Cardiac fibroblast (primary cell): ENCODE measurements at regions not wholly inside any gene's neighbourhood (a gene's known extent, or its start where the extent isn't known, plus 50 kb on each side); places are given as distances from the start of the nearest gene placed in this dataset.
"Not testable (repeated sequence)": the region's sequence is repeated elsewhere in the genome, so short reads cannot be mapped to it uniquely, and the experiment has no call there.

Source experiments
- DNase-seq, 2 donors: peaks; one replicate each; pipeline versions ENCODE4 v3.0.0 to v3.0.0-alpha.2; 2010; ENCODE audit warnings: low read depth in 2 of 2
- H3K4me3 ChIP-seq, 2 donors: replicated peaks in 1 of 2; 1 replicate in 1 of 2; 2 replicates in 1 of 2; pipeline ENCODE4 v1.5.1; 2011; ENCODE audit warnings: low read depth in 2 of 2, low read length in 2 of 2, mild to moderate bottlenecking in 2 of 2, moderate library complexity in 1 of 2
- CTCF ChIP-seq: IDR thresholded peaks from one replicate; pipeline ENCODE4 v1.5.1; 2011; ENCODE audit warnings: low read depth, mild to moderate bottlenecking, low read length, inconsistent platforms

- no peak for DNase-seq
- TF ChIP-seq CTCF, result no peak
- H3K4me3 ChIP-seq, result no peak overlapping the region
Observed at GRCh38 chr9:111098093-111098492, 59.8 kb upstream of the LPAR1 start.

GRCh38 chr9:111096051-111096450, 57.8 kb upstream of the LPAR1 start:
- H3K4me3 ChIP-seq, result no peak overlapping the region
- TF ChIP-seq CTCF, result no peak
- DNase-seq, result no peak

GRCh38 chr9:111095441-111095840, 57.2 kb upstream of the LPAR1 start:
- no peak overlapping the region for H3K4me3 ChIP-seq
- TF ChIP-seq CTCF, result no peak
- DNase-seq, result peak in 1 of 2 donors; percentile 14

GRCh38 chr9:111094958-111095357, 56.7 kb upstream of the LPAR1 start:
- no peak overlapping the region for H3K4me3 ChIP-seq
- no peak for TF ChIP-seq CTCF

GRCh38 chr9:111094433-111094924, 56.2 kb upstream of the LPAR1 start:
- H3K4me3 ChIP-seq, result no peak overlapping the region
- DNase-seq, result peak; percentile 54 to 77
- TF ChIP-seq CTCF, result no peak

More at GRCh38 chr9:111094958-111095357, 56.7 kb upstream of the LPAR1 start:
- DNase-seq, result peak; percentile 5 to 18

- not testable (repeated sequence) for H3K4me3 ChIP-seq, DNase-seq
Observed at GRCh38 chr9:111092167-111092566, 53.9 kb upstream of the LPAR1 start.
